ENCODE measurements at regions not wholly inside any gene's neighbourhood (a gene's known extent, or its start where the extent isn't known, plus 50 kb on each side); places are given as distances from the start of the nearest gene placed in this dataset.
"Not testable (repeated sequence)": the region's sequence is repeated elsewhere in the genome, so short reads cannot be mapped to it uniquely, and the experiment has no call there.

DNA sequence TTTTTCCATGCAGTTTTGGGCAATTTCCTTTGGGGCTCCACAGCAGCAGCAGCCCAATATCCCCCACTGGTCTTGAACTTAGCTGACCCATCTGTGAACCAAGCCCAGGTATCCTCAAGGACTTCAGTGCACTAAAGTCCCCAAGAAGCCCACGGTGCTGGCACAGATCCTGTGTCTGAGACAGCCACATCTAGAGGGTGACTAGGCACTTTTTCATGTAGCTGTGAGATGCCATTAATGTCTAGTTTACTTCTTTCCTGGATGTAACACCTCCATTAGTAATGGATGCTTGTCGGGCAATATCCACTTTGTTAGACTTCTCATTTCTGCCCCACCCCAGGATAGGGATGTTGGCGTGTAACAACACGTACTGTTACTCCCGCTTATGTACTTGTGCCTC, 117.9 kb downstream of the GPCPD1 start:
- DNase-seq (ENCODE audit: low spot score) = no peak

DNA sequence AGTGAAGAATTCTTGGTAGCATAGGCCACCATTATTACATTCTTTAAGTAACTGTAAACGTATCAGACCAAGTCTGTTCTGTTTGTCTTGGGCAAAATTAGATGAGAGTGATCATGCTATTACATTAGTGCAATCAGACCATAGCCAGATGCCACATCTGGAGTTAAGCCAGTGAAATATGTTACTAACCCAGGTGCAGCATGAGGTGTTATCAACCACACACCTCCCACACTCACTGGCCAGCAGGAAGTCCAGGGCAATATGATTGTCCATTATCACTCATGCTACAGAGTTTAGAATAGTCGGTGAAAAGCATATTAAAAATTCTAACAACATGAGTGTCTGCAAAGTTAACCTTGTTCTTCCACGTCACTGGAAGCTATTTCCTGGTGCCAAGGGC, 119.4 kb downstream of the GPCPD1 start:
- DNase-seq (ENCODE audit: low spot score) = no peak

DNA sequence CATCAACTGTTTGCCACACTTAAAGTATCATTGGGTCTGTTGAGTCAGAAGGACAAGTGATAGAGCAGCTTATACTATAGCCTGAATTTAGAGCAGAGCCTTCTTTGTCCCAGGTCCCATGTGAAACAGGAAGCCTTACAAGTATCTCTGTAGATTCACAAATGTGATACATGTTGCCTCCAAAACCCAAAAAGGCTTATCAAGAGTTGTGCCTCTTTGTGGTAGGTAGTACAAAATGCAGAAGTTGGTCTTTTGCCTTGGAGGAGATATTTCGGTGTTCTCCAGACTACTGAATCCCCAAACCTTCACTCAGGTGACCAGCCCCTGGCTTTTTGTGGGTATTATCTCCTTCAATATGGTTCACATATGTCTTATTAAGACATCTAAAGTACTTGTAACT, 121.2 kb downstream of the GPCPD1 start:
- DNase-seq (ENCODE audit: low spot score) = no peak

DNA sequence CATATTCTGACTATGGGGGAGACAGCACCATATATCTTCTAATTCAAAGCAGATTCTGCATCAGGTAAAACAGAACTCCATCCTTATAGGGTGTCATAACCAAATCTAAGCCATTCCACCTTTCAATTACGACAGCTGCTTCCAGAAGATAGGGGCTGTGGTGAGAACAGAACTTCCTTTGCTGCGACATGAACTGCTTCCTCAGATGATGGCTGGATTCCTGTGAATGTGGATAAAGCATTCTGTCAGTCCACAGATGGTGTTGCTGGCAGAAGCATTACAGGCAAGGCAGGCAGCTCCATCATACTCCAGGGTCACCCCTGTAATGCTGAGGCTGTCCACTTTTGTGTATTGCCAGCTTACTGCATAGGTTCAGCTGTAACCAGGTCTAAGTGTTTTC, 122.0 kb downstream of the GPCPD1 start:
- no peak for DNase-seq (ENCODE audit: low spot score)

DNA sequence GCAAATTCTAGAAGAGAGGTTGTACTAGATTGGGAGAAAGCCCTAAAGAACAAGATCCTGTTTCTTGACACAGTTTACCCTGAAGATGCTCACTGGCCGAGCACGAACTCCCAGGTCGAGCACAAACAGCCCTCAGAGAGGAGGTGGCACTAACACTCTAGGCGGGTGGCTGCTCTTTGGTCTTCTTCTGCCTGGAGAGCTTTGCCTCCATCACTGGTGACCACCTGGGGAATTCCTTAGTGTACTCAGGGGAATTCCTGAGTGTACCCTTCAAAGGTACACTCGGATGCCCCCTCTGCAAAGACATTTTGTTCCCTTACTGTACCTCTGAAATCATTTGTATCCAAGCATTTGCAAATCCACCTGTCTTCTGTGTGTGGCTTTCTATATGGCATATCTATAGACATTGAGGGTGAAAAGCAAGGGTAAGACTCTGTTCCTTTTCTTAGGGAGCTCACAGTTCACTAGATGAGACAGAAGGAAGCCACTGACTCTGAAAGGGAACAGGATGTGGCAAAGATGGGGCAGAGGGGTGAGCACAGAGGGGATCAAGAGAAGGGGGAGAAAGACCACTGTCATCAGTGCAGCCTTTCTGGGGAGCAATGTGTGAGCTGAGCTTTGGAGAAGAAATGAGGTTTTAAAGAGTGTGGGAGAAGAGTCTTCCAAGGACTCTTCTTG, 124.3 kb downstream of the GPCPD1 start:
- no peak for DNase-seq (ENCODE audit: low spot score)

DNA sequence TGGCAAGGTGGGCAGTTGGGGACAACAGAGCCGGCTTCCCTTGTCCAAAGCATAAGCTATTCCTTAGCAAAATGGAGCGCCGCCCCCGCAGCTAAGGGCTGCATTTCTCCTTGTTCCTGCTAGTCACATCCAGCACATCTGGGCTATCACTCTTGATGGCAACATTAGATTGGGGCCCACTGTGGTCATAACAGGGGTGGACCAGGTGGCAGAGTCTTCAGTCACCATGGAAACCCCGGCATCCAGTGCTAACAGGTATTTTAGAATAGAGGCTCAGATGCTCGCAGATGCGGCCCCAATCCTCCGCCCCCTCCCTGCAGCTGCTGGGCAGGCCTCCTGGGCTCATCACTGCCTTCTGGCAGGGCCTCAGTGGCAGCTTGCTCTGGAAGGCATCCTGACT, 125.9 kb downstream of the GPCPD1 start:
- DNase-seq (ENCODE audit: low spot score) = no peak

DNA sequence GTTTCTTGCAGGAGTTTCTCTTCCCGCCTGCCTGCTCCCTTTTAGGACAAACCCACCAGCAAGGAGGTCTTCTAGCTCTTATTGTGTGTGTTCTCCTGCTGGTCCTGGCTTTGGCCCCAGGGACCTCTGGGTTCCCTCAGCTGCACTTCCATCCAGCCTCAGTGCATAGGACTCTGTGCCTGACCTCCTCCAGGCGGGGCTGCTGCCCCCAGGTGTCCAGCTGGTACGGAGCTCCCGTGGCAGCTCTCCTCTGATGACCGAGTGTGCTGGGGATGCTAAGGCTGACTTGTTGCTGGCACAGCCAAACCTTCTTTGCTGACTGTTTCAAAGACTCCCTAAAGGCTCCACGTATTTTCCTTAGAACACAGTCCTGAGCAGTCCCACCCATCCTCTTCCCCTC, 126.5 kb downstream of the GPCPD1 start:
- DNase-seq (ENCODE audit: low spot score) = no peak

DNA sequence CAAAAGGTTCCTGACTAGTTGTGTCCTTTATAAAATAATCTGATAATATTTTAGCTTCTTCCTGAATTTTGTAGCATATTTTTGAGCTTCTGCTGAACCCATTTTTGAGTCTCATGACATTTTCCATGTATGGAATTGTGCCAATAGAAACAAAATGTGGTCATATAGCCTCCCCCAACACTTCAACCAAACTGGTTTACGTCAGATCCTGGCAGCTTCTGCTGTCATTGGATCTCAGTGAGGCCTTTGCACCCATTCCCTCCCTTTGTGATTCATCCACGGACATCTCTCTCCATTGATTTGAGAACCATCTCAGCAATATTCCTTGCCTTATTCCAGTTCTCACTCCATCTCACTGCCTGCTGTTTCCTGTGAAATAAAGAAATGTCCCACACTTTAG, 128.0 kb downstream of the GPCPD1 start:
- no peak for DNase-seq (ENCODE audit: low spot score)

DNA sequence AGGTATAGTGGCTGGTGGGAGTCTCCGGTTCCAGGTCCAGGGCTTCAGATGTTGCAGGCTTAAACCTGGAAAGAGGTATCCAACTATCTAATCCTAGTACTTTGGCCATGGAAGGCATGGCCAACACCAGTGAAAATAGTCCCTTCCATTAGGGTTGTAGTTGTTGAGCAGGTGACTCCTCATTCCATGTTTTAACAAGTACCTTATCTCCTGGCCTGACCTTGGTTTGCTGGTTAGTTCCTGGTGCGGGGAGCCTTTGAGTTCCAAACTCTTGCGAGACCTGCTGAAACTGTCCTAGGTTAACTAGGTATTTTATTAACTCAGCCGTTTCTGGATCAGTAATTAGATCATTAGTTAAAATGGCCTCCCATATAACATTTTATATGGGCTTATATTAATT, 128.9 kb downstream of the GPCPD1 start:
- no peak for DNase-seq (ENCODE audit: low spot score)

DNA sequence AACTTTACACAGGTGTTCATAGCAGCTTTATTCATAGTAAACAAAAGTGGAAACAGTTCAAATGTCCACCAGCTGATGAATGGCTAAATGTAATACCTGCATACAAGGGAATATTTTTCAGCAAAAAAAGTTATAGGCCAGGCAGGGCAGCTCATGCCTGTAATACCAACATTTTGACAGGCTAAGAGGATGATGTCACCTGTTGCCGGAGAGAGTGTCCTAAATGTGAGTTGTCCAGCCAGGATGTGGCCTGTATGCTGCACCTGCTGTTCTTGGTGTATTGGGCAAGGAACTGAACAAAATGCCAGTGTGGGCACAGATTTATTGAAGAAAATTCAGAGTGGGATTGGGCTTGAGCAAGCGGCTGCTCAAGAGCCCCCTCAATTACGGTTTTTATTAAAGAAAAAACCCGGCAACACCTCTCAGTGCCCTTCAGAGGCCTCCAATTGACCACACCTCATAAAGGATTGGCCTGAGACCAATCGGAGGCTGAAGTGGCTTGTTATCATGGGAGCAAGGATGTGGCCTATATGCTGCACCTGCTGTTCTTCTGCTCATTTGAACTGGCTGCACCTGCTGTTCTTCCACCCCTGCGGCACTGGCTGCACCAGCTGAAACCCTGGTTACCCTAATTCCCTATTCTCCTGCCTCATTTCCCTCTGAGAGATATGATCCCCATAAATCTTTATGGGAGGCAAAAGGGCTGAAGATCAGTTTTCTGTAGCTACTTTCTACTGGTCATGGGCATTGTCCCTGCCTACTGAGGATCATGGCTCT, 129.8 kb downstream of the GPCPD1 start:
- no peak for DNase-seq (ENCODE audit: low spot score)

DNA sequence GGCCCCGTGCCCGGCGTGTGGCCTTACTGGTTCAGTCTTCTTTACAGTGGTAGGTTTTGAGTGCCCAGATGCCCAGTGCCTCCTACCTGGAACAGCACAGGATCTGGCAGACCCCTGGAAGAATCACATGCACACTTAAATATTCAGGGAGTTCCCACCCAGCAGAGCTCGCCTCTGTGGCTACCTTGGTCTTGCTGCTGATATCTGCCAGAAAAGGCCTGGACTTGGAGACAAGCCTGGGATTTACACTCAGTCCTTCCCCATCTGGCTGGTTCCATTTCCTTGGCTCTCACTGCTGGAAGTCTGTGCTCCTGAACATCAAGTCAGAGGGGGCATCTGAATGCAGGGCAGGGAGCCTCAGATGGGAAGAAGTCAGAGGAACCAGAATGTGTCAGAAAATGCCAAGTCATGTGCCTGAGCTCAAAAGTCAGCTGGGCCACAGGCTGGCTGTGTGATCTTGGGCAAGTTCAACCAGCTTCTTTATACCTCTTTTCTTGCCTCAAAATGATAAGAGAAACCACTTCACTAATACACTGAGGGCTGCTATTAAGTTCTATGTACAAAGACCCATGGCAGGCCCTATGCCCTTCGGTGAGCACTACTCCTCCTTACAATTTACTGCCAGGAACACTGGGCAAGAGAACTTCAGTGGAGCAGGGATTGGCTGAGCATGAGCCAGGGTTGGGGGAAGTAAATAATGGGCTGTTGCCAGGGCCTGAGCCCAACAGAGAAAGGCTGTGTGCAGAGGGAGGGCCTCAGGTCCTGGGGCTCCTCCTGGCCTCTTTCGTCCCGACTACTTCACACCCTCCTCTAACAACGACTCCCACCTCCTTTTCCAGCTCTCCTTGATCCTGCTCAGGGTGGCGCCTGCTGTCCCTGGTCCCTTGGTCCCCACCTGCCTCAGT, 135.9 kb downstream of the GPCPD1 start:
- DNase-seq (ENCODE audit: low spot score) = no peak

DNA sequence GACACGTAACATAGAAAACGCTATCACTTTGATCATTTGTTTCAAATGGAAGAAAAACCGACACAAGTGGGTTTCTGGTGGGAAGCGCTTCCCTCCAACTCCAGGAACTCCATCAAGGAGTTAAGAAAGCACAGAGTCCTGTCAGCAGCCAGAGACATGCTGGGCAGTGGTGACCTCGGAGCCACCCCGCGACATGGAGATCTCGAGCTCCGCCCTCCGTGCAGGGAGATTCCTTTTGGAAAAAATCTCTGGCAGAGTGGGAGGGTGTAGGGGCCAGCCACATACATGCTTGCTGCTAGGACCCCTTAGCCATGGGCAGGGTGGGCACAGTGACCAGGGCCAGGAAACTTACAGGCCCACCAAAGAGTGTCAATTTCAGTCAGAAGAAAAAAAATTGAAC, 138.9 kb downstream of the GPCPD1 start:
- not testable (repeated sequence) for DNase-seq (ENCODE audit: low spot score)

DNA sequence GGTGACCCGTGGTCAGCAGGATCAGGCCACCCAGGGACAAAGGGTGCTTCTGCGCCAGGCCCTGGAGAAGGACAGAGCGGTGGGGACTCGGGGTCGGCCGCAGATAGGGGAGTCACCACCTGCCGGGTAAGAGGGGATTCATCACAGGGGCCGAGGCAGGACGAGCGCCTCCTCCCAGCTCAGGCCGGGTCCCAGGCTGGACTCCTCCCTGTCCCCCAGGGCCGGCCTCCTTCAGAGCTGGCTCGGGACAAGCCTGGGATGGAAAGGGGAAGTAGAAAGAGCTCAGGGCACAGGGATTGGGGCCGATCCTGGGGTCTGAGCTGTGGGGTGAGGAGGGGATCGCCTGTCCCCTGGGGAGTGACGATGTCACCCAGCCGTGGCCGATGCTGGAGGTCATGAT, 139.4 kb downstream of the GPCPD1 start:
- no peak for DNase-seq (ENCODE audit: low spot score)

DNA sequence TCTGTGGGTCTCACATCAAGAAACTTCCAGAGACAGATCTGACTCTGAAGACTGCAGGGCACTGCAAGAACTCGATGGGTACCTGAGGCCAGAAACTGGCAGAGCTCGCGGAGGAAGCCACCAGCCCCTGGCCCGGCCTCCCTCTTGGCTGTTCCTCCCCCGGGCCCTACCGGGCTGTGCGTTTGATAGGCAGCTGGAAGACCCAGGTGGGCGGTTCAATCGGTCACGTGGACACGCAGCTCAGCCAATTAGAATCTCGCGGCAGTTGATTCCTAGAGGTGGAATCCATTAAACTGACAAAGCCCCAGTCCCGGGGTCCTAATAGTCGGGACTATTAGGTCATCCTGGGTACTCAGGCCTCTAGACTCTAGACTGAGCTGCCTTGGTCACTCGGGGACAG, 139.9 kb downstream of the GPCPD1 start:
- no peak for DNase-seq (ENCODE audit: low spot score)

DNA sequence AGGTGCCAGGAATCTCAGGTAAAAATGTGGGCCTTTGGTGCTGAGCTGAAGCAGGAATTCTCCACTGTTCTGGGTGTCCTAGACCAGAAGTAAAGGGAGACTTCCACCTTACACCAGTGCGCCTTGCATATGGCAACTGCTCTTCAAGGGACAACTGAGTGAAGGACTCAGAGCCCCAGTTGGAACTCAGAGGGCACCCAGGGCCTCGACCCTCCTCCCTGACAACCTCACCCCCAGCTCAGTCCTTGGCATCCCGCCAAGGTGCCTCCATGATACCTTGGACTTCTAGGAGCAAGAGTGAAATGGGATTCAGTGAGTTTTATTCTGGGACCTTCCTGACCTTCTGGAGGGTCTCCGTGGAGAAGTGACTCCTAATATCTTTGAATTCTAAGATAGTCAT, 140.3 kb downstream of the GPCPD1 start:
- DNase-seq (ENCODE audit: low spot score) = no peak

DNA sequence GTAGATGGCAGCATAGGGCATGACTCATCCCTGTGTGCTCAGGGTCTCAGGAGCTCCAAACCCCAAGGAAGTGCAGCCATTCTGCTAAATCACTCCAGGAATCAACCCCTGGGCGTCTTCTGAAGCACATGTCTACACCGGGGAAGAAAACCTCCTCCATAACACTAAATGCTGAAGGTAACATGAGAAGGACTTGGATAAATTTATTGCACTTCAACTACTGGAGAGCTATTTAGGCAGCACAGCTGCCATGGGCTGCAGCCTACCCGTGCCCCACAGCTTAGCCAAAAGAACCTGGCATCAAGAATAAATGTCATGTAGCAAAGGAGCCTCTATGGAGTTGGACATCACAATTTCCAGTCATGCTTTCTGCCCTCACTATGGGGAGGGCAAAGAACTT, 141.7 kb downstream of the GPCPD1 start:
- DNase-seq (ENCODE audit: low spot score) = no peak

DNA sequence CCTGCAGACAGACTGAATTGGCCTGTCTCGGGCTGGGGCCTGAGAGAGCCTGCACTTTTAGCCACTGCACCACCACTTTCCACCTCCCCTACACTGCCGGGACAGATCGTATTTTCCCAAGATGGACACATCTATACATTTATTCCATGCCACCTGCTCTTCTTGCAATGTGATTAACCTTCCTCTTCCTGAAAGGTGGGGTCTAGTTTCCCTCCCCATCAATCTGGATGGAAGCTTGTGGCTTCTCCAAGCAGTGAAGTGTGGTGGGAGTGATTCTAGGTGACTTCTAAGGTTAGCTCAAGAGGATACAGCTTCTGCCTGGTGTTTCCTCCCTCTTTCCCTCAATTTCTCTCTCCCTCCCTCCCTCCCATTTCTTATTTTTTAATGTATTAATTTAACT, 143.7 kb downstream of the GPCPD1 start:
- no peak for DNase-seq (ENCODE audit: low spot score)

DNA sequence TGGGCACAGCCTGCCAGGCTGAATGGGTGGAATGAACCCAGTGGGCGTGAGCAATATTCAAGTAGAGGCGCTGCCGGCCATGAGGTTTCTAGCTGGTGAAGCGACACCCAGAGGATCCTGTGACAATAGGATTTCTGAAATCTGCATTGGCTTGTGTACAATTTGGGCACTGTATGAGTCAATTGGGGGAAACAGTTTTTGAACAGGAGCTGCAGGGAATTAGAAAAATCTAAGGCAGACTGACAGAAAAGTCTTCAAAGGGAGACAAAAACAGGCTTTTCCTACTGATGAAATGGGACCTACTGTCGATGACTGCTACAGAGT, 145.2 kb downstream of the GPCPD1 start:
- DNase-seq (ENCODE audit: low spot score) = no peak

DNA sequence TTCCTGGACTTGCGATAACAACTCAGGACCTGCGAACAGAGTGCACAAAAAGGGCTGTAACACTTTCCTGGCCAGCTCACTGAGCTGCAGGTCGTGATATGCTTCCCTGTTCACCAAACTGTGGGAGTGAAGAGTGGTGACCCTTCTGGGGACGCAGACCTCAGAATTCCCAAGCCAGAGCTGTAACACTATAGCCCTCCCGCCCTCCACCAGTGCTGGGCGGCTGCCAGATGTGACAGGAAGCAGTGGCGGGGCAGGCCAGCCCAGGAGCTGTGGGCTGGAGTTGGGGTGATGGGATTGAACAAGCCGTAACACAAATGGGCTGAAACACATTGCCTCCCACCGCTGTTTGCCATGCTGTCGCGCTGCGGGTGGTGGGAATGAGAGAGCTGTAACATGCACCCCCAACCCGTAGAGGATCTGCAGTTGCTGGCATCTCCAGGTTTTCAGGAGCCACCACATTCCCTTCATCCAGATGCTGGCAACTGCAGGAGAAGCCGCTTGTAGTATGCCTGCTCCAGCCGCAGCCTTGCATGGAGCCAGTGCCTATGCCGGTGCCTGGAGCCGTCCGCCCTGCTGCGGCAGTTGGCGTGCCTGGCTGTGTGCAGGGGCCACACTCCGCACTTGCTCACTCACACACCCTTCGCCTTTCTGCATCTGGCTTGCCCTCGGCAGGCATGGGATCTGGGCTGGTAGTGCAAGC, 145.8 kb downstream of the GPCPD1 start:
- no peak for DNase-seq (ENCODE audit: low spot score)

DNA sequence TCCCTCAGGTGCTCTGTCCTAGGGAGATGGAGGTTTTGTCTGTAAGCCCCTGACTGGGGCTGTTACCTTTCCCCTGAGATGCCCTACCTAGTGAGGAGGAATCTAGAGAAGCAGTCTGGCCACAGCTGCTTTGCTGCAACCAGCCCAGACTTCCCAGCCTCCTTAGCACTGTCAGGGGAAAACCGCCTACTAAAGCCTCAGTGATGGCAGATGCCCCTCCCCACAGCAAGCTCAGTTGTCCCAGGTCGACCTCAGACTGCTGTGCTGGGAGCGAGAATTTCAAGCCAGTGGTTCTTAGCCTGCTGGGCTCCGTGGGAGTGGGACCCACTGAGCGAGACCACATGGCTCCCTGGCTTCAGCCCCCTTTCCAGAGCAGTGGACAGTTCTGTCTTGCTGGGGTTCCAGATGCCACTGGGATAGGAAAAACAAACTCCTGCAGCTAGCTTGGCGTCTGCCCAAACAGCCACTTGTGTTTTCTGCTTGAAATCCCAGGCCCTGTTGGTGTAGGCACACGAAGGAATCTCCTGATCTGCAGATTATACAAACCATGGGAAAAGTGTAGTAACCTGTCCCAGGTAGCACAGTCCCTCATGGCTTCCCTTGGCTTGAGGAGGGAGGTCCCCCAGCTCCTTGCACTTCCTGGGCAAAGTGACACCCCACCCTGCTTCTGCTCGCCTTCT, 146.4 kb upstream of the PROKR2 start:
- no peak for DNase-seq (ENCODE audit: low spot score)

DNA sequence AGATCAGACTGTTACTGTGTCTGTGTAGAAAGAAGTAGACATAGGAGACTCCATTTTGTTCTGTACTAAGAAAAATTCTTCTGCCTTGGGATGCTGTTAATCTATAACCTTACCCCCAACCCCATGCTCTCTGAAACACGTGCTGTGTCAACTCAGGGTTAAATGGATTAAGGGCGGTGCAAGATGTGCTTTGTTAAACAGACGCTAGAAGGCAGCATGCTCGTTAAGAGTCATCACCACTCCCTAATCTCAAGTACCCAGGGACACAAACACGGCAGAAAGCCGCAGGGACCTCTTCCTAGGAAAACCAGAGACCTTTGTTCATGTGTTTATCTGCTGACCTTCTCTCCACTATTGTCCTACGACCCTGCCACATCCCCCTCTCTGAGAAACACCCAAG, 137.0 kb upstream of the PROKR2 start:
- DNase-seq (ENCODE audit: low spot score) = not testable (repeated sequence)

DNA sequence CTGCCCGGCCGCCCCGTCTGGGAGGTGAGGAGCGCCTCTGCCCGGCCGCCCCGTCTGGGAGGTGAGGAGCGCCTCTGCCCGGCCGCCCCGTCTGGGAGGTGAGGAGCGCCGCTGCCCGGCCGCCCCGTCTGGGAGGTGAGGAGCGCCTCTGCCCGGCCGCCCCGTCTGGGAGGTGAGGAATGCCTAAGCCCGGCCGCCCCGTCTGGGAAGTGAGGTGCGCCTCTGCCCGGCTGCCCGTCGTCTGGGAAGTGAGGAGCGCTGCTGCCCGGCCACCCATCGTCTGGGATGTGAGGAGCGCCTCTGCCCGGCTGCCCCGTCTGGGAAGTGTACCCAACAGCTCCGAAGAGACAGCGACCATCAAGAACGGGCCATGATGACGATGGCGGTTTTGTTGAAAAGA, 136.6 kb upstream of the PROKR2 start:
- not testable (repeated sequence) for DNase-seq (ENCODE audit: low spot score)

All from cerebellar cortex (tissue), 1 donor.